GM18498 (cell line): ENCODE measurements at regions not wholly inside any gene's neighbourhood (a gene's known extent, or its start where the extent isn't known, plus 50 kb on each side); places are given as distances from the start of the nearest gene placed in this dataset.
A peak's percentile ranks its signal among the peaks of the same experiment; 100 is the strongest.

ENCODE experiments used
- ATAC-seq: cut with Tn5 transposase; IDR thresholded peaks from one replicate; pipeline ENCODE4 v1.9.1; 2021; ENCODE audit warnings: mild to moderate bottlenecking, moderate library complexity; ENCODE audit not compliant: unreplicated experiment

DNA sequence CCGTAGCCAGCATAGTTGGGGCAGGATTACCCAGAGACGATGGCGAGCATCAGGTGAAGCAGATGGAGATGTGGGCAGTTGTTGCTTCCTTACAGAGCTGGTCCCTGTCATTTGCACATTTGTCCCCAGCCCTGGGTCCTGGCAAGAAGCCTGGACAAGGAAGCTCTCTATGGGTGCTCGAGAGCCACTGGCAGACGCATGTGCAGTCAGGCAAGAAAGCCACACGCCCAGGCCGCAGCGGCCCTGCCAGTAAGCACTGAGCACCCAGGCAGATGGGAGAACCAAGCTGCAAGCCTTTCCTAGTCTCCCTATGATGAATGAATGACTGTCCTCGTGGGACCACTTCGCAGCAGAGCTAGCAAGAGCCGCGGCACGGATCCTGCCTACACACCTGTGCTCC is 182.8 kb downstream of the FOXO1 start:
- ATAC-seq, result no peak

DNA sequence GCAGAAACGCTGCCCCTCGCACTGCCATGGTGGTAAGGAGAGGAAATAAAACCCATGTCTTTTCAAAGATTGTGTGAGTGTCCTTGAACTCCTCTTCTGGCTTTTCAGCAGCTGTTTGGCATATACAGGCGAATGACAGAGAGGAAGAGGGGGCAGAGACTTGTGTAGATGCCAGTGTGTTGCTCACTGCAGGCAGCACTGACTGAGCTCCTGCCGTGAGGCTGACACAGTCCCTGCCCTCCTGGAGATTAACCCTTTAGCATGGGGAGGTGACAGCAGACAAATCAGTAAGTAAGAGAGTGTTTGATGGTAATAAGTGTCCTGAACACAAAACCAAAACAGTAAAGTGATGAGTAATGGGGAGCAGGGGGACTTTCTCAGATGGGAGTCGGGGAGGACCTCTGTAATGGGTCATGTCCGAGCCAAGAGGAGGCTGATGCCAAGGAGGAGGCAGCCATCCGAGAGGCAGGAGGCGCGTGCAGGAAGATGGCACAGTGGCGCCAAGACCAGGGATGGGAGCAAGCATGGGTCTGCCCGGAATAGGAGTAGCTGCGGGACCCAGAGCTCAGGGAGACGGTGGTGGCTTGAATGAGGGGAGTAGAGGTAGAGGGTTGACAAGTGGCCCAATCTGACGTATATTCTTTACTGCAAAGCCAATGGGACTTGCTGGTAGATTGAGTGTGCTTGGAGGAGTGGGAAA is 182.2 kb downstream of the FOXO1 start:
- no peak for ATAC-seq

DNA sequence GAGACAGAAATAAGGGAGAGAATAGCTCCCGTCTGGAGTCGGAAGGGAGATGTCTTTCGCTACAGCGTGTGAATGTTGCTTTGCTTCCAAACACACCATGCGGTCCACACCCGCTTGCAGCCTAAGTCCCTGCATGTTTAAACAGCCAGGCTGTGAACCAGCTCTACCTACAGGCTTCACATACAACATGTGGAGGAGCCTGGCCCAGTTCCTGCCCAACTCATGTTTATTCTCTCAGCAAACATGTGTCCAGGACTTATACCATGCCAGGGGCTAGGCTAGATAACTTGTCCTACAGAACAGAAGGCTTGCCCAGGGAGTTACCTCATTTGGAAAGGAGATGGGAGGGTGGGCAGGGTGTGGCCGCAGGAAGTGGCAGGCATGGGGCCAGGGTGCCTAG is 181.5 kb downstream of the FOXO1 start:
- ATAC-seq, result no peak

DNA sequence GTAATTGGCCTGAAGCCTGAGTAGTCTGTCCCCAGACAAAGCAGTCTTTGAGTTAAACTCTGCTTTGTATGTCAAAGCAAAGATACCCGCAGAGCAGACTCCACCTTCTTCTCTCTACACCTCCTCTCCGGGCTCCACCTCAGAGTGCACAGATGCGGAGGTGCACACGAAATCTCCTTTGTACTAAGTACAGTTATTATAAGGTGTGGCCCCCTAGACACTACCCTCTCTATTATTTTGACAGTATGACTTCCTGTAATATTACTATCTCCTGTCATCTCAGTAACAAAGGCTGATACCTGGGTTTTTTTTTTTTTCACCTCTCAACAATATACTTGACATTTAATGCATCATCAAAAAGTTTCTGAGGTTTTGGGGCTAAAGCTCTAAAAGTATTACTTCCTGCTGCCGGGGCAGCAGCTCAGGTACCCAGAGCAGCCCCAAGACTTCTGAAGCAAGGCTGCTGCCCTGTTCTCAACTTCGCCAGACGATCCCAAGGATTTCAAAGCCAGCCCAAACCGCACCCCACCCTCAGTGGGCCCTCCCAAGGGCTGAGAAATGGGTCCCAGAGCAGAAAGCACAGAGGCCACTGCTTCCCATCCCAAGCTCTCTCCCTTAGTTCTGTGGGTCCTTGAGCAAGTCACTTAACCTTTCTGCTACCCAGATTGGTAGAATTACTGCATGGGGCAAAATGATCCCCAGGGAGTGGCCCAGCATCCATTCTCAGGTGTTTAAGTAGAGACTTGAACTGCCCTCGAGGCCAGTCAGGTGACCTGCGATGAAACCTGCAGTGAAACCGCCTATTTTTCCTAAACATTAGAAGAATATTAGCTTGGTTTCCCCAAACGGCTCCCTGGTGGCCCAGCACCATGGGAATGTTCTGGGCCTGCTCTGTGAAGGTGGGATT is 180.6 kb downstream of the FOXO1 start:
- peak; percentile 65 for ATAC-seq

DNA sequence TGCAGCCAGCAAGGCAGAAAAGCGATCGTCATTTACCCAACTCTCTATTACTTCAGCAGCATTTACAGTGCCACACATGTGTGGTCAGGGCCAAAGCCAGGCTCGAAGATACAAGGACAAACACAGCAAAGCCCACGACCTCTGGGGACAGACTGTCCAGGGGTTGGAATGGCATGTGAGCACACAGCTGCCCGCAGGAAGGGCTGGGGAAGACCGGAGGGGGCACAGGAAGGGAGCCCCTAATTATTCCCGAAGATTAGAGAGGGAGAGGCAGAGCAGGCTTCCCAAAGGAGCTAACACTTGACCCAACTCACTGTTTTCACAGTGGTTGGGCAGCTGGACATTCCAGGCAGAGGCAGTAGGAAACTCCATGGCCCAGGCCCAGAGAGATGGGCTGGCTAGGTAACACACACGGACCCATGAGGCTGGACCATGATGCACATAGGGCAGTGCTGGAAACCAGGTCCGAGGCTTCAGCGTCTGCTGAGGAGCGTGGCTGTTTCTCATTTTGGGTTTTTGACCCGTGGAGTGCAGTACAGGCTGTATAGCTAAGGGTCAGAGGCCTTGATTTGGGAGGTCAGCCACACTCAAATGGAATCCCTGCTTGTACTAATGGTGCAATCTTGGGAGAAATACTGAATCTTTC is 179.8 kb downstream of the FOXO1 start:
- ATAC-seq, result no peak

DNA sequence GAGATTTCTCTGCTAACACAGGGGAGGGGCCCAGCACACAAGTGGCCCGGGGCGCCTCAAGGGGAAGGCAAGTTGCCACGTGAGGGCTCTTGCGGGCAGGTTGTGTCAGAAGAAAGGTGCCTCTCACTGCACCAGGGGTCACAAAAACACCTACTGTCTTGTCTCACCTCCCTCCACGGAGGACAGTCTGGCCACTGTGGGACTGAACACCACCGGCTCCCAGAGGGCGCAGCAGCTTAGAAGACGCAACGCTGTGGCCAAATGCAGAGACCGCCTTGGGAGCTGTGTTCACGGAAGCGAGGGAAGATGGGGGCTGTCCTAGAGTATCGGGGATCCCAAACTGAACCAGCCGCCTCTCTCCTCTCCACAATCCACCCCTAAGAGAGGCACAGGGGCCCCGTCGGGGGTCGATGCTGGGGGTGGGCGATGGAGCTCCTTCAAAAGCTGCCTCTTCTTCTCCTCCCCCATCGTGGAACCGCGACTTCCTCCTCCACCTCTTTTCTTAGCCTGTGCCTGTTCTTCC is 177.5 kb downstream of the FOXO1 start:
- ATAC-seq, result no peak

DNA sequence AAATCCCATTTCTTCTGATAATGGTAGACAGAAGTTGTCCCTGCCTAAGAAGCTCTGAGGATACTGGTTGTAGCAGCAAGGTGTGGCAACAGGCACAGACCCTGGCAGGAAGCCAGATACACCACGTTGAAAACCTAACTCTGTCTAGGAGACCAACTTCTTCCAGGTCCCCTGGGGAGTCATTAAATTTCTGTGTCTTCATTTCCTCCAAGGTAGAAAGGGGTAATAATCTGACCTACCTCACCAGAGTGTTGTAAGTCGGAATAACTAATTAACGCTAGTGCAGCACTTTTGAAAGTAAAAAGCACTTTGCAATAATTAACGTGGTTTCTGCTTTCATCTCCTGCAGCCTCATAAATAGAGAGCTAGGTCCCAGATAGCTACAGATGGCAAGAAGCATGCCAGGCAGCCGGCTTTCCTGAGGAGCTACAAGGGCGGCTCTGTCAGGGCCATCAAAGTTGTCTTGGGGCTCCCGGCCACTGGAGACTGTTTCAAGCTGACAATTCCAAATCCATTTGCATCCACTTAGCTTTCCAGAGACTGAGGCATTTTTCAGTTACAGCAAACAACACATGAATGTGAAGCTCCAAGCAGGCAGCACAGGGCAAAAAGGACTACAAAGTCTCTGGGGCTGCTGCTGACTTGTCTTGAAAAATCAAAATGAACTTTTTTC is 176.2 kb downstream of the FOXO1 start:
- ATAC-seq, result no peak

DNA sequence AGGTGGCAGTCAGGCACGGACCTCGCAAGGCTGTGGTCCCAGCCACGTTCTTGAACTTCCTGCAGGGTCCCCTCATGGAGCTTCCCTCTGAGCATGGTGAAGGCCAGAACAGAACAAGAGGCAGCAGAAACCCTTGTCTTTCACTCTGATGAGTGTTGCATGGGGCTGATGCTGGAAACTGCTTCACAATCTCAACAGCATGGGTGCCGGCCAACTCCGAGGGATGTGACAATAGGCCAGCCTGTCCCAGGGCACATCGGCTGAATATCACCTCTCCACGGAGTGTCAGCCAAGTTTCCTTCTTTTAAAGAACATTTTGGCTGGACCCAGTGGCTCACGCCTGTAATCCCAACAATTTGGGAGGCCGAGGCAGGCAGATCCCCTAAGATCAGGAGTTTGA is 173.9 kb downstream of the FOXO1 start:
- ATAC-seq, result no peak

DNA sequence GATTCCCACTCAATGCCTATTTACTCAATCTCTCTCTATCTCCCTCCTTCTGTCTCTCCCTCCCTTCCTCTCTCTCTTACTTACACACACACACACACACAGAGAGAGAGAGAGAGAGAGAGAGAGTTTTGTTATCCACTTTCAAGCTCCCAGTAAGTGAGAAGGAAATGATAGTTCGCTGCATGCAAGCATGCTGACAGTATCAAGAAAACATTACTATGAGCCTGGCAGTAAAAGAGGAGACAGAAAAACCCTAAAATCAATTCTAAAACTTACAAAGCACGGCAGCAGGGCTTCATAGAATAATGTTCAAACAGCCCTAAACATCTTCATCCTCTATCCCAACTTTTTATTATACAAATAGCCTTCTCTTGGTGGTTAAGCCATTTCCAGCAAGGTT is 171.9 kb downstream of the FOXO1 start:
- ATAC-seq, result no peak

DNA sequence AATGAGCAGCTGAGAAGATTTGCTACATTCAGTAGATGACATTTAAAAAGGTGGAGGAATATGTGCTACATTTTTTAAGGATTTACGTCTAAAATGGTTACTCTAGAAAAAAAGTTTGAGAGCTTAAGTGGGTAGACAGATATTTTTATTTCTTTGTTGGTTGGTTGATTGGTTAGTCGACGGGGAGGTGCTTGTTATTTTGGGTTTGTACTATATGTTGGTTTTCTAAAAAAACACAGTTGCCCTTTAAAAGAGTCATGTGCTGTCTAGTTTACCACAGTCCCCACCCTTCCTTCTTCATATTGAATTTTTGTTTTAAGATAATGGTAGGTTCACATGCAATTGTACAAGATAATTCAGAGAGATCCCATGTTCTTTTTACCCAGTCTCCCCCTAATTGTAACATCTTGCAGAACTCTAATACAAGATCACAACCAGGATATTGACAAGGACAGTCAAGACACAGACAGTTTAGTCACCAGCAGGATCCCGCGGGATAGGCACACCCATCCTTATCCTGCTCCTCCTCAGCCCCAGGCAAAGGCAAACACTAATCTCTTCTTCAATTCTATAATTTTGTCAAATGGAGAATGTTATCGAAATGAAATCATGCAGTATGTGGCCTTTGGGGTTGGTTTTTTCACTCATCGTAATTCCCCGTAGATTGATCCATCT is 171.4 kb downstream of the FOXO1 start:
- ATAC-seq, result no peak

DNA sequence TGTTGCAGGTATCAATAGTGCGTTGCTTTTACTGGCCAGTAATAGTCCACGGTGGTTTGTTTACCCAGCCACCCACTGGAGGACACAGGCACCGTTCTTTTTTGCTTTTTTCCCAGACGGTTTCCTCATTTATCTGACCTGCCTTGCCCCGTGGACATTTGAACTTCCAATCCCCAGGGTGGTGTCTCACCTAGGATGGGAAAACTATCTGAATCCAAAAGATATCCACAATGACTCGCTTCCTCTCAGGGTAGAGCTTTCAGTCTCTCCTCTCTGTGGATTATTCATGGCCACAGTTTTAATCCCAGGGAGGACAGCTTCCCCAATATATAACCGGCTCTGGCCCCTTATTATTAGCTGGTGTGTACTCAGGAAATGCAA is 170.8 kb downstream of the FOXO1 start:
- ATAC-seq, result no peak

DNA sequence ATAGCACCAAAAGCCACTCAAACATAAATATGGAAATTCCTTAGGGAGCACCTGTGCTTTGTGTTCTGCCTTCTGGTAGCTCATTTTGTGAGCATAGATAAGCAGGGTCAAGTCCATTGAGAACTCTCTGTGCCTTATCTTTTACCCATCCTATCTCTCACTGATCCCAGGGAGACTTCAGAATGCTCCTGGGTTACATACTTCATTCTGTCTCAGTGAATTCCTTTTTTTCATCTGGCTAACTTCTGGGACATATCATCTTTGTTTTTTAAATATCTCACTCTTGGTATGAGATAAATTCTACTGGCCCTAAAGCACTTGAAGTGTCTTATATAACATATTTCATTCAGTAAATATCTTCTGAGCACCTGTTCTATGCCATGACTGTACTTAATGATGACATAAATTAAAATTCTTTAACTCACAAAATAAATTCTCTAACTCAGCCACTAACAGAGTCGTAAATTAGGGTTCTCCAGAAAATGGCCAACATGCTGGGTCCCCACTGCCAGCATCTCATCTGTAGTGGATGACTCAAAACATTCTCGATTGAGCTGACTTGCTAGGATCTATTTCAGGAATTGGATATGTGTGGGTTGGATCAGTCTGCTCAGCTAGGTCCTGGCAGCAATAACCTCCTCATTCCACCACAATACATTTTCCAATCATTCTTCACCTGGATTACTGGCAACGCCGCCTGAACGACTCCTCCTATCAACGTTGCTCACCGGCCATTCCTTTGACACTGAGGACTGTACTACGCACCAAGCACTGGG is 170.2 kb downstream of the FOXO1 start:
- no peak for ATAC-seq

DNA sequence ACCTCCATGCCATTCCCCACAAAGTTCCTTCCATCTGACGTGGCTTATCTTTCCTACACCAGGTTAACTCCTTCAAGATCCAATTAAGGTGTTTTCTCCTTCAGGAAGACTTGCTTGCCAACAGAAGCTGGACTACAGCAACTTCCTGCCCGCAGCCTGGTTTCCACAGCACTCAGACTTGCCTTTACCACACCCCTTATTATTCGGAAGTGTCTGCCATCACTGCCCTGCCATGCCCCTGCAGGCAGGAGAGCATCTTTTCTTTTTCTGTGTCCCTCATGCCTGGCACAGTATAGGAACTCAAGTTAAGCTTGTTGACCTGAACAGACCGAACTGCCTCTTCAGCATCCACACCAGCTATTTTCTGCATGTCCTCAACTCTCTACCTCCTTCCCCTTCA is 168.0 kb downstream of the FOXO1 start:
- no peak for ATAC-seq

DNA sequence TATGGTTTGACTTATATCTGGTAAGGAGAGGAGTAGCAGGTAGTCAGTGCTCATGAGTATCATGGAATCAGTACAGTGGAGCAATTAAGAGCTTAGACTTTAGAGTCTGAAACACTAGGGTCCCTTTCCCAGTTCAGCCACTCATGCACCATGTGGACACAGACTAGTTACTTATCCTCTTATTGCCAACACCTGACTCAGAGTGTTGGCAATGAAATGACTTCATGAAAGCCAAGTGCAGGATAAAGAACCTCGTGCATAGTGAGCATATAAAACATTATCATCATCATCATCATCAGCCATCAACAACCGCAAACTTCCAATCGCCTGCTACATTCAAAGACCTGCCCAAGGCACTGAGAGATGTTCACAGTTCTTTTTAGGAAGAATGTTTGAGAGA is 164.2 kb downstream of the FOXO1 start:
- ATAC-seq, result no peak

DNA sequence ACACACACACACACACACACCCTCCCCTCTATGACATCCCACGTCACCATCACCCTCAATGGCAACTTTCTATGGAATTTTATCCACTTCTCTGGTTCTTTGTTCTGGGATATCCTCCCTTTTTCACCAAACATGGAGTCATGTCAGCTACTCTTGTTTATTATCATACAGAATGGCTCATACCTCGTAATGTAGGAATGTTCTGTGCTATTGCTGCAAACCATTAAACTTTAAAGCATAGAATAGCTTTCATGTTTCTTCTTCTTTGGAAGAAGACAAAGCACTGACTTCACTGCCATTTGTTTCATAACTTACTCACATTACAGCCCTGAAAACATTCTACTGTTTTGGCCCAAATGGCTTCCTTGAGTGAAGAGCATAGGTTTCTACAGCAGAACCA is 163.4 kb downstream of the FOXO1 start:
- ATAC-seq, result no peak

DNA sequence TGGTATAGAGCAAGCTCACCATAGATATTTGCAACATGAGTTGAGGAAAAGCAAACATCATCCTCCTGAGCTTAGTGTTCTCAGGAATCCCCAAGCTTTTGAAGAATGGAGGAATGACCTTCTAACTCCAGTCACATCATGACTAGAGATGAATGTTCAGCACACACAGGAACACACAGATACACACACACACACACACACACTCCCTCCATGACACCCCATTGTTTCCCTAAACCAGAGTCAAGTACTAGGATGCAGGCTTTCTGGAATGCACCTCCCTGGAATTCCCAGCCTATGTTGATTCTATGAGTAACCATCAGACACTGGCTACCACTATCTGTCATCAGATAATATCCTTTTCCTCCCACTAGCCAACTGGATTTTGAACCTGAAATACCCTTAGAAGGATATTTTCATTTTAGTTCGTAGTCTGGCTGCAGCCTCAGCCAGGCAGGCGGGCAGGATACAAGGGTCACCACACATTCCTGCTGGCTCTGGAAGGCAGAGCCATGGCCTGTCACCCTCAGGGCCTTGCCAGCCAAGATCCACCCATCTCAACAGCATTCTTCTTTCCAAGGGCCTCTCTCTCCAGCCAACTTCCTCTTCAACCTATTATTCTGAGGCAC is 162.4 kb downstream of the FOXO1 start:
- ATAC-seq, result no peak

DNA sequence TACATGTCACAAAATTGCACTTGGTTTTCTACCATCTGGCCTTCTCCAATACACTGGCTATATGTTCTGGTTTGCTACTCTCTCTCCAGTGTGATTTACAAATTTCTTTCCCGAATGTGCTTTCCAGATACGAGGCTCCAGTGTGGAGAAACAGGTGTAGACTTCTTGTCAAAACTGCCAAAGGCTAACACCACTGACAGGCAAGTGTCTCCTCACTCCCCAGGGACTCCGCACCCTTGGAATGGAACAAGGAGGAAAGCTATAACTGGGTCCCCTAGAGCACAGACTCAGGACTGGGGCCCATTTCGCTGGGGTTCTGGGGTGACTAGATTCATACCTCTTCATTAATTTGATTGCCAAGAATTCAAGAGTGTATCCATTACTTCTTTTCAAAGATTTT is 161.8 kb downstream of the FOXO1 start:
- no peak for ATAC-seq

DNA sequence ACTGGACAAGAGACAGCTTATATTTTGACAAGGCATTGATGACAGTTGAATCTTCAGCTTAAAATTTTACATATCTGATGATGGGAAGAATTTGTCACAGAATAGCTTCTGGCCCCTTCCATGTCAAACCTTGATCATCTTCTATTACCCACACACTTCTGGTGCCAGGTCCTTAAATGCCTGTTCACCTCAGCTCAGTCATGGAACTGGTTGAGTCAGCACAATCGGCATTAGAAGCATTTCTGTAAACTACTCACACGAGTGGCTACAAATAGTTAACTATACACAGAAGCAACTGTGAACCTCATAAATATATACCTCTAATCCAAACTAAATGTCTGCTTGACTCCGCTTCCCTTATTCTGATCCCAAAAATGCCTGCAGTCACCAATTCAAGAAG is 161.2 kb downstream of the FOXO1 start:
- no peak for ATAC-seq
